Endothelial cell (in vitro differentiated cells): ENCODE measurements at regions not wholly inside any gene's neighbourhood (a gene's known extent, or its start where the extent isn't known, plus 50 kb on each side); places are given as distances from the start of the nearest gene placed in this dataset.
"Not testable (repeated sequence)": the region's sequence is repeated elsewhere in the genome, so short reads cannot be mapped to it uniquely, and the experiment has no call there.

Source experiments
- DNase-seq: peaks from one replicate; pipeline ENCODE4 v3.0.0; 2021; ENCODE audit warnings: low spot score
- H3K27ac Mint-ChIP-seq: one replicate; pipeline ENCODE4 v1.8.0; 2021; ENCODE audit warnings: mixed read lengths, inconsistent platforms; ENCODE audit not compliant: unreplicated experiment
- H3K27me3 Mint-ChIP-seq: one replicate; pipeline ENCODE4 v1.8.0; 2021; ENCODE audit warnings: mild to moderate bottlenecking, moderate library complexity, mixed read lengths, inconsistent platforms; ENCODE audit not compliant: unreplicated experiment
- H3K36me3 Mint-ChIP-seq: one replicate; pipeline ENCODE4 v1.8.0; 2021; ENCODE audit warnings: mild to moderate bottlenecking, low read depth, mixed read lengths, inconsistent platforms; ENCODE audit not compliant: unreplicated experiment
- H3K4me1 Mint-ChIP-seq: one replicate; pipeline ENCODE4 v1.8.0; 2021; ENCODE audit warnings: mild to moderate bottlenecking, mixed read lengths, inconsistent platforms; ENCODE audit not compliant: unreplicated experiment
- H3K4me3 Mint-ChIP-seq: one replicate; pipeline ENCODE4 v1.8.0; 2021; ENCODE audit warnings: mild to moderate bottlenecking, mixed read lengths, inconsistent platforms; ENCODE audit not compliant: unreplicated experiment
- H3K9me3 Mint-ChIP-seq: one replicate; pipeline ENCODE4 v1.8.0; 2021; ENCODE audit warnings: mixed read lengths, inconsistent platforms; ENCODE audit not compliant: unreplicated experiment
- CTCF ChIP-seq: fragments of 200-600 bp; sonication (generic); IDR thresholded peaks from one replicate; pipeline ENCODE4 v1.5.0; 2021; ENCODE audit warnings: antibody characterized with exemption; ENCODE audit not compliant: unreplicated experiment

GRCh38 chr1:96144636-96145035 lies 576.9 kb upstream of the PTBP2 start:
- no peak for TF ChIP-seq CTCF
- no peaks in the 10 kb centered on the region for H3K4me1 Mint-ChIP-seq
- H3K27ac Mint-ChIP-seq: no peak overlapping the region
- H3K4me3 Mint-ChIP-seq: no peak overlapping the region
- H3K9me3 Mint-ChIP-seq: no peaks in the 10 kb centered on the region
- H3K27me3 Mint-ChIP-seq: no peaks in the 10 kb centered on the region
- DNase-seq: no peak
- no peaks in the 10 kb centered on the region for H3K36me3 Mint-ChIP-seq

- DNase-seq: no peak
- TF ChIP-seq CTCF: no peak
- H3K27me3 Mint-ChIP-seq: no peaks in the 10 kb centered on the region
- H3K4me3 Mint-ChIP-seq: no peak overlapping the region
- H3K9me3 Mint-ChIP-seq: no peaks in the 10 kb centered on the region
- no peaks in the 10 kb centered on the region for H3K36me3 Mint-ChIP-seq
- H3K4me1 Mint-ChIP-seq: no peaks in the 10 kb centered on the region
- no peak overlapping the region for H3K27ac Mint-ChIP-seq
Measured at GRCh38 chr1:96145492-96145891, 576.1 kb upstream of the PTBP2 start.

GRCh38 chr1:96152957-96153356 lies 568.6 kb upstream of the PTBP2 start:
- not testable (repeated sequence) for H3K4me3 Mint-ChIP-seq, DNase-seq, H3K4me1 Mint-ChIP-seq, H3K27me3 Mint-ChIP-seq, H3K27ac Mint-ChIP-seq, H3K9me3 Mint-ChIP-seq, H3K36me3 Mint-ChIP-seq

- no peak for TF ChIP-seq CTCF
- no peaks in the 10 kb centered on the region for H3K36me3 Mint-ChIP-seq
- H3K27me3 Mint-ChIP-seq: no peaks in the 10 kb centered on the region
- no peak for DNase-seq
- H3K27ac Mint-ChIP-seq: no peak overlapping the region
- no peaks in the 10 kb centered on the region for H3K4me1 Mint-ChIP-seq
- no peaks in the 10 kb centered on the region for H3K9me3 Mint-ChIP-seq
- no peak overlapping the region for H3K4me3 Mint-ChIP-seq
Measured at GRCh38 chr1:96157101-96157500, 564.5 kb upstream of the PTBP2 start.

GRCh38 chr1:96159379-96159778 lies 562.2 kb upstream of the PTBP2 start:
- TF ChIP-seq CTCF: no peak
- Mint-ChIP-seq H3K27ac (no peak overlapping the region), H3K36me3 (no peaks in the 10 kb centered on the region), H3K4me1 (no peaks in the 10 kb centered on the region), H3K27me3 (no peaks in the 10 kb centered on the region), H3K9me3 (no peaks in the 10 kb centered on the region), H3K4me3 (no peak overlapping the region)
- DNase-seq: no peak

- TF ChIP-seq CTCF: no peak
- no peak overlapping the region for H3K27ac Mint-ChIP-seq
Measured at GRCh38 chr1:96164053-96164452, 557.5 kb upstream of the PTBP2 start.

More at GRCh38 chr1:96164053-96164452, 557.5 kb upstream of the PTBP2 start:
- Mint-ChIP-seq H3K4me1 (no peaks in the 10 kb centered on the region), H3K27me3 (no peaks in the 10 kb centered on the region), H3K9me3 (no peaks in the 10 kb centered on the region), H3K36me3 (no peaks in the 10 kb centered on the region), H3K4me3 (no peak overlapping the region)
- DNase-seq: no peak
